HG03378 (cell line): ENCODE measurements at regions not wholly inside any gene's neighbourhood (a gene's known extent, or its start where the extent isn't known, plus 50 kb on each side); places are given as distances from the start of the nearest gene placed in this dataset.
"Not testable (repeated sequence)": the region's sequence is repeated elsewhere in the genome, so short reads cannot be mapped to it uniquely, and the experiment has no call there.

Experiments used
- ATAC-seq: cut with Tn5 transposase; IDR thresholded peaks from one replicate; pipeline ENCODE4 v1.9.1; 2021; ENCODE audit warnings: mild to moderate bottlenecking, moderate library complexity; ENCODE audit not compliant: unreplicated experiment

DNA sequence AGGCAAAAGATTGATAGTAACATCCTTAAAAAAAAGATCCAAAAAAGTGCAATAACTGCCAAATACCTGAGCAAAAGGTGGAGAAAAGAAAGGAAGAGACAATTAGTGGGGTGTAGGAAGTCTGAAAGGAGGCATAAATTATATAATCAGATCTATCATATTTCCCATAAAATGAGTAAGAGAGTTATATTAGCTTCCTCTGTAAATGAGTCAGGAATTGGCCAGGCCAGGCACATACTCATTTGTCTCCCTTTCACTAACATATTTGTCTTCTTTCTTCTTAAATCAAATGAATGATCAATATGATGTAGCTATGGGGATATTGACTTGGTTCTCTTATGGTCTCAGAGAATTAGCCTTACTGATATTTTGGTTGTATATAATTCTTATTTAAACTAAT lies 292.3 kb upstream of the CADM2 start:
- ATAC-seq, result no peak

DNA sequence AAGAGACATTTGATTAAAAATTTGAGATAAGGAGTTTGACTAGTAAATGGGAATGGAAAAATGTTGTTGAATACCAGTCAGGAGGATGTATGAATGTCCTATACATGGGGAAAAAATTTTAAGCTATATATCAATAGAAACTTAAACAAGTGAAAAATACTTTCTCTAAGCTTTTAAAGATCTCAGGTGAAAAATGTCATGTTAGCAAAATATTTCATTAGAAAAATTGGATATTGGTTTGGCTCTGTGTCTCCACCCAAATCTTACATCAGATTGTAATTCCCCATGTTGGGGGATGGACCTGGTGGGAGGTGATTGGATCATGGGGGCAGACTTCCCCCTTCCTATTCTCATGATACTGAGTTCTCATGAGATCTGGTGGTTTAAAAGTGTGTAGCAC lies 279.6 kb upstream of the CADM2 start:
- no peak for ATAC-seq

DNA sequence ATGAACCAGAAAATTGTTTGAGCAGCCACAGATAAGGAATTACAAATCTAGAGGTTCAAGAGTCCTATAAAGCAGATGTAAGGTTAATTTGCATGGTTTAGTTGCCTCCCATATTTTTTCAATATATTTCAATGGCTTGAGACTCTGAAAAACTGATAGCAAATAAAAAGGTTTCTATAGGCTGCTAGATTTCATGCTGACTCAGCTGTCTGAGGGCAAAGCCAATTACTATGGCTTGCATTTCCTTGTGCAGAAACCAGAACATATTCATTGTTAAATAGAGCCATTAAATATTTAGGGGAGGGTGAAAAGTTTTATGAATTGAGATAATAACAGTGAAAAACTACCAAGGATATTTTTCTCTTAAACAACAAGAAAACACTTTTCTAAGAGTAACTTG lies 278.1 kb upstream of the CADM2 start:
- ATAC-seq, result no peak

DNA sequence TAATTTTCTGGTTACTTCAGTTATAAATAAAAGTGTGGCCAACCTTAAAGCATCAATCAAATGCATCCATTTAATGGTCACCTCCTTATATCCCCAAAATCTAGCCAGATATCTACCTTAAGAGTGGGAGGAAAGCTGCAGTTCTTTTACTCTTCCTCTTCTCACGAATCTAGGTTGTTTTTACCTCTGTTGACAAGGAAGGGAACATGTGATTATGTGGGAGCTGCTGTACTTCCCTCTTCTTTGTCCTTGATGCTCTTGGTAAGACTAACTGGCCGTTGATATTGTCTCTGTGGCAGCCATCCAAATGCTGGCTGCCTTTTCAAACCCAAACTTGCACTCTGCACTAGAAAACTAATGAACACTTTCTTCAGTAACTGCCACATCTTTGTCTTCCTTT lies 275.3 kb upstream of the CADM2 start:
- ATAC-seq, result no peak

DNA sequence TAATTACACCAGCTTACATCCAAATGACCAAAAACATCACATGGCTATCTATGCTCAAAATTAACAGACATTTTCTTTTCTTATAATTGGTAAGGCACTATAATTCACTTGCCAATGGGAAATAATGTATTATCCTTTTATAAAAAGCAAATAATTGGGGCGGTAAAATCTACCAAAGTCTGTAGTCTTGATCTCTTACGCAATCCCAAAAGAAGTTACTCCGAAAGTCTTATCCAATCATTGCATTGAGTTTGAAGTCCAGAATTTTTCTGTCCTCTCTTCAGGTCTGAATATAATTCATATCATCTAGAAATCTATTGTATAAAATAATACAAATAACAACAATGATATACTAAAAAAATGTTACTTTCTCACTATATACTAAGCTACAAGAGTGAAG lies 273.3 kb upstream of the CADM2 start:
- no peak for ATAC-seq

DNA sequence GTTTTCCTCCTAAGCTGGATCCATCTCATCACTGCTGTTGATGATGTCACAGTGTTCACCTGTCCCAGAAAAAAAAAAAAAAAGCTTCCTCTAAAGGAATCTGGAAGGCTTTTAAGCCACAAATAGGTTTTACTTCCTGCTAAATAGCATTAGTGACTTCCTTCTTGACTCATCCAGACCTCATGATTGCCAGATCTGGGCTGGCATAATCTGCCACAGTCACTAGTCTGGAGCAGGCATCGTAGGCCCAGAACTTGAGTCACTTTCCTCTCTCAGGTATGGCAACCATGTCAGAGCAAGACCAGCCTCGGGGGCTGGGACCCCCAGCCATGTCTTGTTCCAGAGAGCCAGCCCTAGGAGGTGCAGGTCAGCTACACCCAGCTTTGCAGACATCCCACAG lies 266.5 kb upstream of the CADM2 start:
- ATAC-seq, result no peak

DNA sequence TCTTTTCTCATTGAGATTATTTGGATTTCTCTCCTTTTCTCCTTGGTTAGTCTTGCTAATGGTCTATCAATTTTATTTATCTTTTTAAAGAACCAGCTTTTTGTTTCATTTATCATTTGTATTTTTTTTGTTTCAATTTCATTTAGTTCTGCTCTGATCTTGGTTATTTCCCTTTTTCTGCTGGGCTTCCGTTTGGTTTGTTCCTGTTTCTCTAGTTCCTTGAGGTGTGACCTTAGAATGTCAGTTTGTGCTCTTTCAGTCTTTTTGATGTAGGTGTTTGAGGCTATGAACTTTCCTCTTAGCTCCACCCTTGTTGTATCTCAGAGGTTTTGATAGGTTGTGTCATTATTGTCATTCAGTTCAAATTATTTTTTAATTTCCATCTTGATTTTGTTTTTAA lies 248.5 kb upstream of the CADM2 start:
- ATAC-seq, result not testable (repeated sequence)

DNA sequence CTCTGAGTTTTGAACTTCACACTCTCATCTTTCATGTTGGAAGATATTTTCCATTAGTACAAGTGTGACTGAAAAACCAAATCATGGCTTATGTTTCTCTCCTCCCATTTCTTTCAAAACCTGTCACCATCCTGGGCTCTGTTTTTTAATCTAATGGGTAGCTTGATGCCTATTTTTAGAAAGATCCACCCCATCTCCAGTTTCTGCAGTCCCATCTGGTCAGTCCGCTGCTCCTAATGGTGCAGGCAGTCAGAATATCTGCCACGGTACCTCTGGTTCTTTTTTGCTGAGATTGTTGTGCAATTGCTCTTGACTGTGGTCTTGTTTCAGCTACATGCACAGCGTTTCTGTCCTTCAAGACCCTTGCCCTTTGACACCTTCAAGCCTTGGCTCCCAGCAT lies 240.9 kb upstream of the CADM2 start:
- ATAC-seq, result no peak

DNA sequence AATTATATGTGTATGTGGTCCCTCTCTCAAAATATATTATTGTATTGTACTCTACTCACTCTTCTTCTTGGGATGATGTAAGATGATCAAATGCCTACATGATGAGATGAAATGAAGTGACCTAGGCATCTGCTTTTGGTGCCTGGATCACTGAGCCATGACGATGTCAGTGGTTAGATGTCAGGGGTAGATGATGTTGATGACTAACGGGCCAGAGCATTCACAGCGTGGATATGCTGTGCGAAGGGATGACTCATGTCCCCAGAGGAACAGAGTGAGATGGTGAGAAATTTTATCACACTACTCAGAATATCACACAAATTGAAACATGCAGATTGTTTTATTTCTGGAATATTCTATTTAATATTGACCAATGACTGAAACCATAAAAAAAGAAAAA lies 233.9 kb upstream of the CADM2 start:
- ATAC-seq, result peak; percentile 94

DNA sequence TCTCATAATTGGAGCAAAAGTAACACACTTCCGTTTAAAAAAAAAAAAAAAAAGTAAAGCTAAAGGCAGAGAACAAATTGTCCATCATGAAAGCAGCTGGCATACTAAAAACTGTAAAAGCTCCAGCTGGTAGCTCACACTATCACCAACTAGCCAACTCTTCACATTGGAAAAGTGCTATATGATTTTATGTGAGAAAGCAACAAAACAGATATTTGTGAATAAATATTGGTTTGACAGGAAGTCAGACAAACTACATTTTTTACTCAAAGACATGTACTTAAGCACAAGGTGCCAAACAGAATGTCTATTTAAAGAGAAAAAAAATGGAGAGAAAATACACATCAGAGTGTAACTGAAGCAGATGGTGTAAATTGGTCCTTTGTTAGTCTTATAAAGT lies 231.2 kb upstream of the CADM2 start:
- ATAC-seq, result no peak

DNA sequence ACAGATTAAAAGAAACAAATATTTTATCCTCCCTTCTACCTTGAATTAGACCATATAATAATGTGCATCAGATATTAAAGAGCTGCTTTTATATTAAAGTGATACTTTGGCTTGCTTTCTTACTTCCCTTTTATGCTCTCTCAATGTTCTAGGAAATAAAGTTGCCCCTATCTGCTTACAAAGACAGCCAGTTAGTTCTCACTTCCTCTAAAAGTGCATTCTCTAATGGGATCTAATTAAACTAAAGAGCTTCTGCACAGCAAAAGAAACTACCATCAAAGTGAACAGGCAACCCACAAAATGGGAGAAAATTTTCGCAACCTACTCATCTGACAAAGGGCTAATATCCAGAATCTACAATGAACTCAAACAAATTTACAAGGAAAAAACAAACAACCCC lies 224.1 kb upstream of the CADM2 start:
- not testable (repeated sequence) for ATAC-seq

DNA sequence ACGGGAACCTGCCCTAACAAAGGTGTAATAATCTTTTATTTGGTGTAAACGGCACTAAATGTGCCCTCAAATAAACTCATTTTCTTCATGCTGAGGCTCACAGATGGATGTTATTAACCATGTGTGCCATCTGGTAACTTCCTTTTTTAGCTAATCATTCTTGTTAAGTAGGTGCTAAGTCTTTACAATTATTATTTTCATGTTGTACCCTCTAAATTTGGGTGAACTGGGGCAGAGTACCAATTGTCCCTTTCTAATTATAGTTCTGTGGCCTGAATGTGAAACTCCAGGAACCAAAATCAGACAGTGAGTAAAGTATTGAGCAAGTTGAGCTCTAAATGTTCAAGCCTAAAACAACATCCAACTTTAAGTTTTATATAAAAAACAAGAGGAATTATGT lies 220.7 kb upstream of the CADM2 start:
- no peak for ATAC-seq

DNA sequence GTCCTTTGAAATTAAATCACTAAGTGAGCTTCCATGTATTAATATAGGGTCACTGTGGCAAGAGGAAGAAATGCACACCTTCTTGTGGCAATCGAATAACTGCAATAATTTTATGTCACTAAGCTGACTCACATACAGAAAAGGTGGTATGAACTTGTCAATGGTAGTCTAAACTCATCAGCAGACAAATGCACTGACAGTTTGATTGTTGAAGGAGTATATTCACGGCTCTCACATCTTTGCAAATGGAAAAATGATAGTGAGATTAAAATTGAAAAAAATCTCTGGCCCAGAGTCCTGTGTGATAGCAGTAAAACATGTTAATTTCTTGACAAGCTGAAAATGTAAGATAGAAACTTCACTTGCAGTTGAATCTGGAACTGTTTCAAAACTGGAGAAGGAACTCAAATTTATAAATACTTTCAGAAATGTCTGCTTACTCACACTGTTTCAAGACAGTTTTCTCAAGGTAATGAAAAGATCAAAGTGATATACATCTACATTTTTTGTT lies 215.8 kb upstream of the CADM2 start:
- ATAC-seq, result no peak

DNA sequence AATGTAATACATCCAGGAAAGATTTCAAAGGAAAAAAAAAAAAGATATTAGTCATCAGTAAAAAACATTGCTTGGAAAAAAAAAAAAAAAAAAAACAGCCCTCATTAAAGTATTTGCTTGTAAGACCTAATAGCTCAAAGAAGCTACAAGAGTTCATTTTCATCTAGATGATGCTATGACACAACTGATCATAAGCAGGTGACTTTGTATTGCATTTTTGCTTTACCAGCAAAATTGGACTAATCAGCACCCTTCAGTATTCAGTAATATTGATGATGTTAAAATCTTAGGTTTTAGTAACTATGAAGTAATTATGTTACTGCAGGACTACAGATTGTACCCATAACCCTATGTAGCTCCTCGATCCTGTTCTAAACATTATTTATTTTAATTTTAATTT lies 214.7 kb upstream of the CADM2 start:
- ATAC-seq, result no peak

DNA sequence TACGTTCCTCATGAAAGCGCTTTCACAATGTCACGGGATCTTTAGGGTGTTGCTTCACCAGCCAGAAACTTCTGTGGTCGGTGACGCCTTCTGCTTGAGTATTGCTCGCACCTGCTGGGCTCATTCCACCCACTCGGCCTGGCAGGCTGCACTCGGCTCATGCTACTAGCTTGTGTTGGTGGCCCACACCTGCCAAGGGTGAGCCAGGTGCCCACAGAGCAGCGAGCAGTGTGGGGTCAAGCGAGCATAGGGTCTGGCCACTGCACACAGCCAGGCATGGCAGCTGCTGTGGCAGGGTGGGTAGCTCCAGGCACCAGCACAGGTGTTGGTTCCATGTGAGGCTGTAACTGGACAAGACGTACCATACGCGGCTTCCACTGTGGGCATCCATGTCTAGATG lies 202.9 kb upstream of the CADM2 start:
- ATAC-seq, result no peak

DNA sequence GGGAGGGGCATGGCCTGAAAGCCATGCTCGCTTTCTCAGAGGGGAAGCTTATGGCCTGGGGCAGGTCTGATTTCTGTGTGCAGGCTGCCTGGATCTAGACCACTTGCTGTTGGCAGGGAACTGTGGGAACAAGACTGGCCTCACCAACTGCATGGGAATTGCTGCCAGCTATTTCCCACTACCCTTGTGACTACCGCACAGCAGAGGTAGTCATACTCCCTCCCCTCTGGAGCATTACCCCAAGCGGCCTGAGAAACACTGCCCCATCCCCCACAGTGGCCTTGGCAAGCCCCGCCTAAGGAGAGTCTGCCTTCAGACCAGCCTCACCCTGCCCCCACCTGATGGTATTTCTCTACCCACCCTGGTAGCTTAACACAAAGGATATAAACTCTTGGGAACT lies 199.4 kb upstream of the CADM2 start:
- no peak for ATAC-seq

DNA sequence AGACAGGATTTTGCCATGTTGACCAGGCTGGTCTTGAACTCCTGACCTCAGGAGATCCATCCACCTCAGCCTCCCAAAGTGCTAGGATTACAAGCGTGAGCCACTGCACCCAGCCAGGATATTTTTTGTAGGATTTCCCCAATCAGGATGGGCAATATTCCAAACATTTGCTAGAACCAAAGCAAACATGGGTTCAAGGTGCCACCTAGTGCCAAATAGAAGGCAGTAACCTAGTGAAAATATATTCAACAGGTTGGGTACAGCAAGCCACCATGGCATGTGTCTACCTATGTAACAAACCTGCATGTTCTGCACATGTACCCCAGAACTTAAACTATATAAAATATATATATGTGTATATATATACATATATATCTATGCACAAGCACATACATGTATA lies 185.9 kb upstream of the CADM2 start:
- no peak for ATAC-seq

DNA sequence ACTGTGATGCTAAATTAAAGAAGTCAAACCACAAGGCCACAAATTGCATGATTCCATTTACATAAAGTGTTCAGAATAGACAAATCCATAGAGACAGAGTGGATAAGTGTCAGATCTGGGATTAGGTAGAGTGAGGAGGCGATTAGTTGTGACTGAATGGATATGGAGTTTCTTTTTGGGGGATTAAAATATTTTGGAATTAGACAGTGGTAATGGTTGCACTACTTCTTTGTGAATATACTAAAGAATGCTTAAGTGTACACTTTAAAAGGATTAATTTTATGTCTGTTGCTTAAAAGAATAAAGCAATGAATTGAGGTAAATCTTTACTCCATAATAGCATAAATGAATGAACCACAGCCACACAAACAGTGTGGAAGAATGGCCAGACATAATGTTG lies 175.5 kb upstream of the CADM2 start:
- no peak for ATAC-seq

DNA sequence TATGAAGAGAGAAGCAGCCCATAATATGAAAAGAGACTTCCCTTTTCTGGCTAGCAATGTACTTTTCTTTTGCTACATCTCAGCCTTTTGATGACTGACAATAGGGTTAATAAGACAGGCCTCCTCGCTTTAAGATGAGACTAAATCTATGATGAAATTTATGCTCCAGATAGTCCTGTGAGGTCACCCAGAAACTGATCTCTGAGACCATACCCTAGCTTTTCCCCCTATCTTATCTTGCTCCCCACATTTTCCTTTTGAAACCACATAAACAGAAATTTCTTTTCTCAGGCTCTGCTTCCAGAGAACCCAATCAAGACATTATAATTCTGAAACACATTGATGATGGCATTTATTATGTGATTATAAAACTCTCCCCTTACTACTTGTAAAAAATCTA lies 168.8 kb upstream of the CADM2 start:
- ATAC-seq, result no peak

DNA sequence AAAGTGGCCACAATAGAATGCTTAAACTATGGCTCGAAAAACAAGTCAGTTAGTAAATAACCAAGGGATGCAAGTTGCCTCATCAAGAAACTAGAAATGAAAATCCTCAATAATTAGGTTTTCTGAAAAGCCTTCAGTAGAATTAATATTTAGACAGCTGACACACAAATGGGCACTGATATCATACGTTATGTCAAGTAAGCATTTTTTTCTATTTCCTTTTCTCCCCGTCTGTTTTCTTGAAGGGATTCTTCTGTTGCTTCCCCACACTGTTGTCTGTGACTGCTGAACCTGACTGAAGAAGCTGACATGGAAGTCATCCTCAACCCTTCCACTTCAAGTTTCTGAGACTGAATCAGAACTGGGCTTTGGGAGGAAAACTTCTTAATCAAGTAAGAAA lies 151.8 kb upstream of the CADM2 start:
- ATAC-seq, result no peak

DNA sequence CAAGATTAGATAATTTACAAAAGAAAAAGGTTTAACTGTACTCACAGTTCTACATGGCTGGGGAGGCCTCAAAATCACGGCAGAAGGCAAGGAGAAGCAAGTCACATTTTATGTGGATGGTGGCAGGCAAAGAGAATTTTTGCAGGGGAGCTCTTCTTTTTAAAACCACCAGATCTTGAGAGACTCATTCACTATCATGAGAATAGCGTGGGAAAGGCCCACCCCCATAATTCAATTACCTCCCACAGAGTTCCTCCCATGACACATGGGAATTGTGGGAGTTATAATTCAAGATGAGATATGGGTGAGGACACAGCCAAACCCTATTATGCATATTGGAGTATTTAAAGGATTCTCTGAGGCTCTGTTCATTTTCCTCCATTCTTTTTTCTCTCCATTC lies 138.7 kb upstream of the CADM2 start:
- ATAC-seq, result no peak

DNA sequence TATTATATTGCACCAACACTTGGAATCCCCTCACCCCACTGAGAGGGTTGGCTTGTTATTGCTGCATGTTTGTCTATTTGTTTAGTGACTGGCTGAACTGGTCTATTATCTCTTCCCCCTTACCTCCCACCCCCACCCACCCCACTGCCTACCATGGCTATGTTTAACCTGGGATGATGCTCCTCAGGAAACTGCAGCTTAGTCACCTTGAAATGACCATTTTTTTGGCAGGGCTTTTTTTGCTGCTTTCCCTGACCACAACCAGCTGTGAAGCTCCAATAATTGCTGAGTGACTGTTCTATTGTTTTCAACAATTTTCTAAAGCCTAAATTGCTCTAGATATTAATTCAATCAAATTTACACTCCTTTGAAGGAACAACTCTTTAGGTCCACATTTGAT lies 137.9 kb upstream of the CADM2 start:
- ATAC-seq, result no peak

DNA sequence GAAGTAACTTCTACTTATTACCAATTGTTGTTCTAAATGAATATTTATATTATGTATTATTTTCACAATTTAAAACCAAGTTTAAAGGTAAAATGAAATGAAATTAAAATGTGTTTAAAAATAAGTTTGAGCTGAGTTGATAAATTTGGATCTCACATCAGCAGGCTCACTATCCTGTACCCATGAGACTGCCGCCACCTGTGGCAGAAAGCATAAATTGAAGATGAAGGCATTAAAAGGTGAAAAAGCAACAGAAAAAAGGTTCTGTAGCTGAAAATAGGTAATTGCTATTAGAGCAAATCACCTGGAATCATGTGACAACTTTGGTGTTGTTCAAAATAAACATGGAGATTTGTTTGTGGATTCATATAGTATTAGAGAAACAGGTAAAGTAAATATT lies 133.0 kb upstream of the CADM2 start:
- no peak for ATAC-seq

DNA sequence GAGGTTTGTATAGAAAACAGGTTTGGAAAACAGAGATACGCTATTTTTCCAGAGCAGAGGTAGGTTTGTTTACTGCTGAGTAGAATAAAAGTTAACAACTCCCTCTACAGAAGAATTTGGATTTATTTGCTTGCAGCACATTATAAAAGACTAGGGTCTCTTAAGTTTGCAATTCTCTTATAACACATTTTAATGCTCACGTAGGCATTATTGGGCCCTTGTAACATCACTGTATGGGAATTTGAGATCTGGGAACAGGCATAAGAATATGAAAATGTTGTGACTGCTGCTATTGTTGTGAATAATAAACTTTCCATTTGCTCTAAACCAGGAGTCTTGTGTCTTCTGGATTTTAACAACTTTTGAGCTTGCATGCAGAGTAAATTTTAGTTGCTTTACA lies 128.3 kb upstream of the CADM2 start:
- no peak for ATAC-seq
